H1 (cell line): ENCODE measurements at regions not wholly inside any gene's neighbourhood (a gene's known extent, or its start where the extent isn't known, plus 50 kb on each side); places are given as distances from the start of the nearest gene placed in this dataset.

Experiments
- CTCF ChIA-PET: fragments of 300-600 bp; sonication (Branson Sonifier 250); formaldehyde crosslinking; loops from one replicate; lab custom pipeline; 2021; ENCODE audit not compliant: partially characterized antibody; lab: Charles Lee
- POLR2A ChIA-PET: fragments of 300-600 bp; sonication (Branson Sonifier 250); formaldehyde crosslinking; loops from one replicate; lab custom pipeline; 2021; ENCODE audit warnings: inconsistent platforms; ENCODE audit not compliant: partially characterized antibody; lab: Charles Lee
- DNase-seq, 2 experiments: peaks; one replicate each; pipeline versions ENCODE4 v3.0.0 to v3.0.0-alpha.2; 2010 to 2022; ENCODE audit warnings: low spot score in 2 of 2, low read depth in 1 of 2, mixed read lengths in 1 of 2
- FAIRE-seq: peaks from 2 replicates; lab custom pipeline; 2011; peaks lifted over from hg19 to GRCh38; lab: Jason Lieb, UNC
- H2AFZ ChIP-seq: 2 replicates; pipeline ENCODE4 v1.8.1; 2012; ENCODE audit warnings: low read length, inconsistent platforms
- H2AK5ac ChIP-seq: 2 replicates; pipeline ENCODE4 v1.6.1; 2013; ENCODE audit warnings: low read depth, low read length
- H2BK120ac ChIP-seq: replicated peaks from 2 replicates; pipeline ENCODE3; 2013; ENCODE audit warnings: low read depth, low read length, inconsistent platforms
- H2BK12ac ChIP-seq: 2 replicates; pipeline ENCODE4 v1.6.1; 2013; ENCODE audit warnings: low read depth, low read length
- H2BK15ac ChIP-seq: 2 replicates; pipeline ENCODE4 v1.6.1; 2013; ENCODE audit warnings: low read length
- H2BK20ac ChIP-seq: 2 replicates; pipeline ENCODE4 v1.6.1; 2013; ENCODE audit warnings: low read length
- H2BK5ac ChIP-seq: 2 replicates; pipeline ENCODE4 v1.6.1; 2013; ENCODE audit warnings: low read depth, low read length
- H3K14ac ChIP-seq: 2 replicates; pipeline ENCODE4 v1.6.1; 2013; ENCODE audit warnings: inconsistent platforms; ENCODE audit not compliant: insufficient read length
- H3K18ac ChIP-seq: 2 replicates; pipeline ENCODE4 v1.6.1; 2013; ENCODE audit warnings: low read length; ENCODE audit errors: extremely low read depth
- H3K23ac ChIP-seq: 2 replicates; pipeline ENCODE4 v1.6.1; 2013; ENCODE audit warnings: inconsistent platforms; ENCODE audit not compliant: insufficient read length
- H3K23me2 ChIP-seq: 2 replicates; pipeline ENCODE4 v1.6.1; 2013; ENCODE audit warnings: low read depth, low read length
- H3K27ac ChIP-seq: 2 replicates; pipeline ENCODE4 v1.6.1; 2011; ENCODE audit warnings: low read depth, low read length, inconsistent platforms
- H3K27me3 ChIP-seq, 4 experiments: replicated peaks in 1 of 4; 1 replicate in 1 of 4; 2 replicates in 3 of 4; pipeline versions ENCODE4 v1.6.1 to v1.8.1; 2011 to 2013; ENCODE audit warnings: low read length in 3 of 4, mild to moderate bottlenecking in 3 of 4, inconsistent platforms in 2 of 4, mixed read lengths in 2 of 4, moderate library complexity in 1 of 4; ENCODE audit not compliant: control insufficient read depth in 3 of 4, insufficient read depth in 3 of 4; ENCODE audit errors: extremely low read depth in 1 of 4
- H3K36me3 ChIP-seq, 4 experiments: 2 replicates each; pipeline versions ENCODE4 v1.6.1 to v1.8.1; 2011 to 2013; ENCODE audit warnings: mild to moderate bottlenecking in 4 of 4, low read length in 3 of 4, moderate library complexity in 2 of 4, control low read depth in 1 of 4, inconsistent platforms in 1 of 4; ENCODE audit not compliant: insufficient read depth in 4 of 4, control insufficient read depth in 2 of 4
- H3K4ac ChIP-seq: replicated peaks from 2 replicates; pipeline ENCODE3; 2013; ENCODE audit warnings: low read length, low read depth, mixed read lengths, inconsistent platforms; ENCODE audit not compliant: insufficient read length
- H3K4me1 ChIP-seq, 4 experiments: replicated peaks in 1 of 4; 1 replicate in 1 of 4; 2 replicates in 3 of 4; pipeline versions ENCODE4 v1.6.1 to v1.8.1; 2011 to 2013; ENCODE audit warnings: low read length in 3 of 4, inconsistent platforms in 2 of 4, mixed read lengths in 1 of 4; ENCODE audit not compliant: insufficient read depth in 4 of 4, control insufficient read depth in 3 of 4
- H3K4me2 ChIP-seq, 2 experiments: 2 replicates each; pipeline versions ENCODE4 v1.6.1 to v1.8.1; 2011 to 2013; ENCODE audit warnings: low read depth in 2 of 2, low read length in 2 of 2, control low read depth in 1 of 2, inconsistent platforms in 1 of 2, mild to moderate bottlenecking in 1 of 2; ENCODE audit not compliant: insufficient read depth in 1 of 2
- H3K4me3 ChIP-seq, 4 experiments: fragments of 200-600, 300-600 bp in 1 of 4; sonication (generic), shearing (Covaris generic), sonication (Bioruptor Twin) in 1 of 4; 2 replicates each; pipeline versions ENCODE4 v1.5.1 to v1.8.1; 2011 to 2016; ENCODE audit warnings: low read length in 4 of 4, low read depth in 3 of 4, control low read depth in 2 of 4, inconsistent platforms in 2 of 4, mild to moderate bottlenecking in 2 of 4, mixed read lengths in 1 of 4, moderate library complexity in 1 of 4; ENCODE audit not compliant: insufficient read depth in 2 of 4; ENCODE audit errors: extremely low read depth in 1 of 4
- H3K56ac ChIP-seq: replicated peaks from 2 replicates; pipeline ENCODE3; 2013; ENCODE audit warnings: low read depth, mild to moderate bottlenecking, mixed read lengths, low read length, inconsistent platforms; ENCODE audit not compliant: insufficient read length
- H3K79me1 ChIP-seq: 2 replicates; pipeline ENCODE4 v1.6.1; 2013; ENCODE audit warnings: low read depth, low read length, control low read depth
- H3K79me2 ChIP-seq, 2 experiments: 2 replicates each; pipeline versions ENCODE4 v1.6.1 to v1.8.1; 2012 to 2013; ENCODE audit warnings: low read length in 2 of 2, mild to moderate bottlenecking in 2 of 2, inconsistent platforms in 1 of 2; ENCODE audit not compliant: insufficient read depth in 2 of 2, control insufficient read depth in 1 of 2
- H3K9ac ChIP-seq, 4 experiments: replicated peaks in 1 of 4; 1 replicate in 1 of 4; 2 replicates in 3 of 4; pipeline versions ENCODE4 v1.6.1 to v1.8.1; 2011 to 2013; ENCODE audit warnings: low read depth in 3 of 4, low read length in 3 of 4, control low read depth in 2 of 4, mild to moderate bottlenecking in 2 of 4, moderate library complexity in 2 of 4, inconsistent platforms in 1 of 4; ENCODE audit errors: extremely low read depth in 1 of 4
- H3K9me3 ChIP-seq, 2 experiments: 2 replicates each; pipeline versions ENCODE4 v1.6.1 to v1.8.1; 2012 to 2013; ENCODE audit warnings: mild to moderate bottlenecking in 2 of 2, moderate library complexity in 2 of 2, control low read depth in 1 of 2, inconsistent platforms in 1 of 2, low read depth in 1 of 2, low read length in 1 of 2, mixed read lengths in 1 of 2; ENCODE audit not compliant: insufficient read depth in 2 of 2
- H4K20me1 ChIP-seq, 2 experiments: replicated peaks in 1 of 2; 2 replicates each; pipeline versions ENCODE3 to v1.8.1; 2011 to 2013; ENCODE audit warnings: inconsistent platforms in 2 of 2, low read length in 2 of 2, mild to moderate bottlenecking in 1 of 2; ENCODE audit not compliant: insufficient read depth in 2 of 2, control insufficient read depth in 1 of 2
- H4K5ac ChIP-seq: 2 replicates; pipeline ENCODE4 v1.6.1; 2013; ENCODE audit warnings: low read length, low read depth, mixed read lengths, inconsistent platforms; ENCODE audit not compliant: insufficient read length
- H4K8ac ChIP-seq: 2 replicates; pipeline ENCODE4 v1.8.0; 2013; ENCODE audit warnings: mild to moderate bottlenecking, moderate library complexity, low read length, inconsistent platforms; ENCODE audit not compliant: insufficient read depth; ENCODE audit errors: extremely low read depth
- H4K91ac ChIP-seq: replicated peaks from 2 replicates; pipeline ENCODE3; 2013; ENCODE audit warnings: low read length, mixed read lengths, inconsistent platforms; ENCODE audit not compliant: insufficient read length
- ATF2 ChIP-seq: IDR thresholded peaks from 2 replicates; pipeline ENCODE4 v1.6.1; 2012; ENCODE audit warnings: low read length, inconsistent platforms
- CBX8 ChIP-seq: fragments of 300-800, 300-1000 bp; sonication (generic); IDR thresholded peaks from 2 replicates; pipeline ENCODE4 v1.7.1; 2016; ENCODE audit warnings: low read depth, low read length, borderline replicate concordance
- EP300 ChIP-seq, 2 experiments: IDR thresholded peaks; 1 replicate in 1 of 2; 2 replicates in 1 of 2; pipeline ENCODE4 v1.6.1; 2011 to 2012; ENCODE audit warnings: low read depth in 2 of 2, low read length in 2 of 2, mild to moderate bottlenecking in 2 of 2, borderline replicate concordance in 1 of 2, inconsistent platforms in 1 of 2, moderate library complexity in 1 of 2
- HDAC2 ChIP-seq, 2 experiments: fragments of 300-600 bp in 1 of 2; sonication (generic) in 1 of 2; IDR thresholded peaks; 2 replicates each; pipeline ENCODE4 v1.6.1; 2011 to 2012; ENCODE audit warnings: low read depth in 2 of 2, low read length in 2 of 2, mild to moderate bottlenecking in 2 of 2, moderate library complexity in 2 of 2, borderline replicate concordance in 1 of 2, inconsistent platforms in 1 of 2
- KDM4A ChIP-seq: IDR thresholded peaks from one replicate; pipeline ENCODE4 v1.7.1; 2012; ENCODE audit warnings: low read depth, mild to moderate bottlenecking, moderate library complexity, low read length, inconsistent platforms; ENCODE audit not compliant: severe bottlenecking
- NRF1 ChIP-seq: IDR thresholded peaks from 2 replicates; pipeline ENCODE4 v1.6.1; 2011; ENCODE audit warnings: mild to moderate bottlenecking, low read depth, low read length, improper control_type of control experiment
- RAD21 ChIP-seq, 2 experiments: IDR thresholded peaks in 1 of 2; conservative IDR thresholded peaks in 1 of 2; 2 replicates each; pipeline ENCODE4 v1.6.1; 2011; ENCODE audit warnings: low read depth in 2 of 2, low read length in 2 of 2, improper control_type of control experiment in 1 of 2, inconsistent platforms in 1 of 2, mild to moderate bottlenecking in 1 of 2, moderate library complexity in 1 of 2
- SIX5 ChIP-seq: IDR thresholded peaks from 2 replicates; pipeline ENCODE4 v1.6.1; 2011; ENCODE audit warnings: mild to moderate bottlenecking, low read depth, low read length
- WGBS, 2 experiments: shearing (Covaris generic) in 1 of 2; methylation state at CpG; one replicate each; pipeline versions ENCODE4 v1.1.6 to v1.1.7; 2013 to 2015; ENCODE audit warnings: low lambda C conversion rate in 2 of 2, mixed read lengths in 2 of 2, inconsistent platforms in 1 of 2, low coverage in 1 of 2, missing lambda C conversion rate in 1 of 2; ENCODE audit not compliant: insufficient replicate concordance in 2 of 2, insufficient coverage in 1 of 2, insufficient read length in 1 of 2; ENCODE audit errors: extremely low coverage in 1 of 2, missing lambda C conversion rate in 1 of 2; 5-methylcytosine and 5-hydroxymethylcytosine counted together
- TF ChIP-seq, protein P1 (sequence below), 3 experiments: IDR thresholded peaks; 1 replicate in 2 of 3; 2 replicates in 1 of 3; pipeline versions ENCODE4 v1.5.1 to v1.6.1; 2011; ENCODE audit warnings: low read length in 3 of 3, mild to moderate bottlenecking in 3 of 3, inconsistent platforms in 2 of 3, low read depth in 1 of 3, moderate library complexity in 1 of 3; ENCODE audit not compliant: insufficient read depth in 1 of 3; ENCODE audit errors: control extremely low read depth in 1 of 3

- H3K27ac ChIP-seq = no peak overlapping the region
- FAIRE-seq = no peak
- WGBS, 2 experiments = 100% methylated on average over 1 of the region's 1 CpG; no CpG with 5 or more reads in 1 of the 2 experiments
- TF ChIP-seq SIX5 (no peak), CBX8 (no peak), KDM4A (no peak), RAD21 (IDR thresholded peaks at IDR 0.05 in 1 of 2, conservative IDR thresholded peaks at IDR 0.05 in 1 of 2; ENCODE audit: low read depth in 2 of 2, low read length in 2 of 2) (no peak), NRF1 (no peak), ATF2 (no peak), EP300 (IDR thresholded peaks at IDR 0.05; ENCODE audit: borderline replicate concordance in 1 of 2, low read depth in 2 of 2, low read length in 2 of 2) (no peak), HDAC2 (IDR thresholded peaks at IDR 0.05; ENCODE audit: borderline replicate concordance in 1 of 2, low read depth in 2 of 2, low read length in 2 of 2) (no peak)
- TF ChIP-seq, protein P1, sequence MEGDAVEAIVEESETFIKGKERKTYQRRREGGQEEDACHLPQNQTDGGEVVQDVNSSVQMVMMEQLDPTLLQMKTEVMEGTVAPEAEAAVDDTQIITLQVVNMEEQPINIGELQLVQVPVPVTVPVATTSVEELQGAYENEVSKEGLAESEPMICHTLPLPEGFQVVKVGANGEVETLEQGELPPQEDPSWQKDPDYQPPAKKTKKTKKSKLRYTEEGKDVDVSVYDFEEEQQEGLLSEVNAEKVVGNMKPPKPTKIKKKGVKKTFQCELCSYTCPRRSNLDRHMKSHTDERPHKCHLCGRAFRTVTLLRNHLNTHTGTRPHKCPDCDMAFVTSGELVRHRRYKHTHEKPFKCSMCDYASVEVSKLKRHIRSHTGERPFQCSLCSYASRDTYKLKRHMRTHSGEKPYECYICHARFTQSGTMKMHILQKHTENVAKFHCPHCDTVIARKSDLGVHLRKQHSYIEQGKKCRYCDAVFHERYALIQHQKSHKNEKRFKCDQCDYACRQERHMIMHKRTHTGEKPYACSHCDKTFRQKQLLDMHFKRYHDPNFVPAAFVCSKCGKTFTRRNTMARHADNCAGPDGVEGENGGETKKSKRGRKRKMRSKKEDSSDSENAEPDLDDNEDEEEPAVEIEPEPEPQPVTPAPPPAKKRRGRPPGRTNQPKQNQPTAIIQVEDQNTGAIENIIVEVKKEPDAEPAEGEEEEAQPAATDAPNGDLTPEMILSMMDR (IDR thresholded peaks at IDR 0.05; ENCODE audit: control extremely low read depth in 1 of 3, insufficient read depth in 1 of 3, low read depth in 1 of 3, low read length in 3 of 3) = no peak
Measured at GRCh38 chr10:125407557-125407956, 247.2 kb upstream of the CTBP2 start.

More at GRCh38 chr10:125407557-125407956, 247.2 kb upstream of the CTBP2 start:
- no peak for DNase-seq
- Histone ChIP-seq H2BK5ac (no peak overlapping the region), H3K4me2 (no peak overlapping the region), H2BK20ac (no peak overlapping the region), H2BK12ac (no peak overlapping the region), H4K5ac (no peak overlapping the region), H4K8ac (no peak overlapping the region), H3K4me3 (no peak overlapping the region), H3K9ac (no peak overlapping the region), H2AFZ (no peak overlapping the region), H3K23me2 (no peaks in the 10 kb centered on the region), H3K4me1 (peaks cover 0 to 5% (median under 1%) of the 10 kb centered on the region in 4 experiments; a peak in 1 of 7 replicates), H3K14ac (no peak overlapping the region), H2BK15ac (no peak overlapping the region), H2AK5ac (no peak overlapping the region), H4K20me1 (no peaks in the 10 kb centered on the region), H3K9me3 (no peaks in the 10 kb centered on the region), H3K4ac (no peak overlapping the region), H3K36me3 (no peaks in the 10 kb centered on the region), H3K23ac (no peak overlapping the region), H3K18ac (no peak overlapping the region), H3K56ac (no peak overlapping the region), H3K27me3 (no peaks in the 10 kb centered on the region), H2BK120ac (no peak overlapping the region), H3K79me1 (no peaks in the 10 kb centered on the region), H3K79me2 (no peaks in the 10 kb centered on the region), H4K91ac (no peak overlapping the region)
- POLR2A ChIA-PET = no interaction called here
- CTCF ChIA-PET = interaction anchor here (1.5 kb wide), 1 partner anchor 38 kb away, joined by 4 read pairs; no protein-coding TSS in a partner anchor
